ENCODE measurements at regions not wholly inside any gene's neighbourhood (a gene's known extent, or its start where the extent isn't known, plus 50 kb on each side); places are given as distances from the start of the nearest gene placed in this dataset.

DNA sequence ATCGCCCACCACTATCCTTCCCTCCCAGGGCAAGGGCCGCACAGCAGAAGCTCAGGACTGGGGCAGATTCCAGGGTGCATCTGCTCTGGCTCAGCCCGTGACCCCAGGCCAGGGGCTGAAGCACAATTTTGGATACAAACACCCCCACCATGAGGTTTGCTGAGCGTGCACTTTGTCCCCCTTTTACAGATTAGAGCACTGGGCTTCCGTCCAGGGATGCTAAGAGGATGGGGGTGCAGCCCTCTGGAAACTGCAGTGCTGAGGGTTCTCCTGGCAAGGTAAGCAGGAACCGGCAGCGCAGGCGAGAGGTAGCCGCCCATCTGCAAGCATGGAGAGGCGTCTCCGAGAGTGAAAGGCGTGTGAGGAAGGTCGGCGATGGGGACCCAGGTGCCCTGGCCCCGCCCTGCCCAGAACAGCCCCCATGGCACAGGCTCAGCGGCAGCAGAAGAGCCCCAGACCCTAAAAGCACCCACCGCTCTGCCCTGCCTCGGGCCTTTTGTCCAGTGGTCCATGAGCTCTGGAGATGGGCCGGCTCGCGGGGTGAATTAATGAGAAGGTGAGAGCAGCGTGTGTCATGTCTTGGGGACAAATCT lies 54.5 kb upstream of the OLFM1 start:
- Mint-ChIP-seq H3K9me3 (no peaks in the 10 kb centered on the region), H3K27ac (no peak overlapping the region), H3K4me3 (no peak overlapping the region), H3K4me1 (no peaks in the 10 kb centered on the region), H3K36me3 (no peaks in the 10 kb centered on the region), H3K27me3 (peaks cover 0 to 4% of the 10 kb centered on the region in 2 donors)
- Histone ChIP-seq H3K36me3 (ENCODE audit: insufficient read depth, low read length) (no peaks in the 10 kb centered on the region), H3K4me3 (ENCODE audit: low read length) (no peak overlapping the region), H3K27me3 (ENCODE audit: insufficient read depth, low read length, poor library complexity, severe bottlenecking) (no peaks in the 10 kb centered on the region), H3K9me3 (ENCODE audit: low read length) (no peaks in the 10 kb centered on the region), H3K27ac (ENCODE audit: low read depth, low read length) (no peak overlapping the region), H3K4me1 (ENCODE audit: insufficient read depth, low read length) (no peaks in the 10 kb centered on the region)
- POLR2A ChIA-PET = no interaction called here
- CTCF ChIA-PET = no interaction called here
- DNase-seq = no peak

DNA sequence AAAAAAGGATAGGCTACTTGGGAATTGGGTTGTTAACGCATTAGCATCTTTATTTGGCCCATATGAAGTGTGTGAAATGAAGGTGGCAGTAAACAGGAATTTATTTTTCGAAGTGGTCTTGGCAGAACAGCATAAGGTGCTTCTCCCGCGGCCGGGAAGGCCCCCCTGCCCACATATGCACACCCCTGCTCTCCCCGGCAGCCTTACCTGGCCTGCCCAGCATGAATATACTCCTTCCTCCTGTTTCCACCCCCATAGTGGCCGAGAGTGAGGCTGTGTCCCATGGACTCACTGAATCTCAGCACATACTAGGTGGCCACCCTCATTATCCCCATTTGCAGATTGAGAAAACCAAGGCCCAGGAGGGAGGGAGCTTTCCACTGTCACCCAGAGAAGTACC lies 54.0 kb upstream of the OLFM1 start:
- no peaks in the 10 kb centered on the region for H3K4me1 ChIP-seq (ENCODE audit: insufficient read depth, low read length)
- ChIA-PET CTCF (no interaction called here), POLR2A (no interaction called here)
- no peak overlapping the region for H3K27ac Mint-ChIP-seq
- no peaks in the 10 kb centered on the region for H3K36me3 ChIP-seq (ENCODE audit: insufficient read depth, low read length)
- H3K36me3 Mint-ChIP-seq = no peaks in the 10 kb centered on the region
- H3K4me3 Mint-ChIP-seq = no peak overlapping the region
- H3K4me1 Mint-ChIP-seq = no peaks in the 10 kb centered on the region
- H3K27me3 Mint-ChIP-seq = peaks cover 0 to 4% of the 10 kb centered on the region in 2 donors
- no peak overlapping the region for H3K4me3 ChIP-seq (ENCODE audit: low read length)
- H3K27me3 ChIP-seq (ENCODE audit: insufficient read depth, low read length, poor library complexity, severe bottlenecking) = no peaks in the 10 kb centered on the region
- no peak overlapping the region for H3K27ac ChIP-seq (ENCODE audit: low read depth, low read length)
- H3K9me3 ChIP-seq (ENCODE audit: low read length) = no peaks in the 10 kb centered on the region
- H3K9me3 Mint-ChIP-seq = no peaks in the 10 kb centered on the region
- DNase-seq = no peak

DNA sequence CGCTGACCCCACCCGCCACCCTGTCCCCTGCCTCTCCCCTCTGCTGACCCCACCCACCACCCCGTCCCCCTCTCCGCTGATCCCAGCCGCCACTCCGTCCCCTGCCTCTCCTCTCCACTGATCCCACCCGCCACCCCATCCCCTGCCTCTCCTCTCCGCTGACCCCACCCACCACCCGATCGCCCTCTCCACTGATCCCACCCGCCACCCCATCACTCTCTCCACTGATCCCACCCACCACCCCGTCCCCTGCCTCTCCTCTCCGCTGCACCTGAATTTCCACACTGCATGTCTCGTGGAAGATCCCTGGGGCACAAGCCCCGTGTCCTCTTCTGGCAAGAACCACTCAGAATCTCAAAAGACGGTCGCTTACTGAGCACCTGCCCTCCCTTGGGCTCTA lies 53.4 kb upstream of the OLFM1 start:
- no peak overlapping the region for H3K27ac ChIP-seq (ENCODE audit: low read depth, low read length)
- no peaks in the 10 kb centered on the region for H3K4me1 Mint-ChIP-seq
- H3K9me3 Mint-ChIP-seq = no peaks in the 10 kb centered on the region
- ChIA-PET POLR2A (no interaction called here), CTCF (no interaction called here)
- H3K36me3 Mint-ChIP-seq = no peaks in the 10 kb centered on the region
- no peak overlapping the region for H3K27ac Mint-ChIP-seq
- no peak overlapping the region for H3K4me3 ChIP-seq (ENCODE audit: low read length)
- H3K4me3 Mint-ChIP-seq = no peak overlapping the region
- no peaks in the 10 kb centered on the region for H3K36me3 ChIP-seq (ENCODE audit: insufficient read depth, low read length)
- H3K4me1 ChIP-seq (ENCODE audit: insufficient read depth, low read length) = no peaks in the 10 kb centered on the region
- no peaks in the 10 kb centered on the region for H3K27me3 ChIP-seq (ENCODE audit: insufficient read depth, low read length, poor library complexity, severe bottlenecking)
- no peaks in the 10 kb centered on the region for H3K9me3 ChIP-seq (ENCODE audit: low read length)
- H3K27me3 Mint-ChIP-seq = peaks cover 0 to 4% of the 10 kb centered on the region in 2 donors
- DNase-seq = no peak

- Mint-ChIP-seq H3K4me3 (no peak overlapping the region), H3K27me3 (peaks cover 0 to 4% of the 10 kb centered on the region in 2 donors), H3K9me3 (no peaks in the 10 kb centered on the region), H3K27ac (no peak overlapping the region), H3K36me3 (no peaks in the 10 kb centered on the region), H3K4me1 (no peaks in the 10 kb centered on the region)
- Histone ChIP-seq H3K4me1 (ENCODE audit: insufficient read depth, low read length) (no peaks in the 10 kb centered on the region), H3K9me3 (ENCODE audit: low read length) (no peaks in the 10 kb centered on the region), H3K27me3 (ENCODE audit: insufficient read depth, low read length, poor library complexity, severe bottlenecking) (no peaks in the 10 kb centered on the region), H3K27ac (ENCODE audit: low read depth, low read length) (no peak overlapping the region), H3K36me3 (ENCODE audit: insufficient read depth, low read length) (no peaks in the 10 kb centered on the region), H3K4me3 (ENCODE audit: low read length) (no peak overlapping the region)
- DNase-seq = no peak
- POLR2A ChIA-PET = no interaction called here
- CTCF ChIA-PET = no interaction called here
Observed at GRCh38 chr9:135035781-135036760, 51.4 kb upstream of the OLFM1 start.

GRCh38 chr9:135036861-135037465 lies 50.5 kb upstream of the OLFM1 start:
- Mint-ChIP-seq H3K4me1 (no peaks in the 10 kb centered on the region), H3K36me3 (no peaks in the 10 kb centered on the region), H3K9me3 (no peaks in the 10 kb centered on the region), H3K27me3 (peaks cover 2 to 4% of the 10 kb centered on the region in 2 donors), H3K27ac (no peak overlapping the region), H3K4me3 (no peak overlapping the region)
- H3K4me3 ChIP-seq (ENCODE audit: low read length) = no peak overlapping the region
- H3K27ac ChIP-seq (ENCODE audit: low read depth, low read length) = no peak overlapping the region
- no peaks in the 10 kb centered on the region for H3K27me3 ChIP-seq (ENCODE audit: insufficient read depth, low read length, poor library complexity, severe bottlenecking)
- no peaks in the 10 kb centered on the region for H3K9me3 ChIP-seq (ENCODE audit: low read length)
- no peaks in the 10 kb centered on the region for H3K4me1 ChIP-seq (ENCODE audit: insufficient read depth, low read length)
- CTCF ChIA-PET = no interaction called here
- POLR2A ChIA-PET = no interaction called here
- no peak for DNase-seq
- H3K36me3 ChIP-seq (ENCODE audit: insufficient read depth, low read length) = no peaks in the 10 kb centered on the region

- H3K36me3 Mint-ChIP-seq = no peaks in the 10 kb centered on the region
- POLR2A ChIA-PET = interaction anchor here (0.6 kb wide), 1 partner anchor 34 kb away, joined by 3 read pairs; no protein-coding TSS in a partner anchor
- H3K27me3 Mint-ChIP-seq = peaks cover 4% of the 10 kb centered on the region in 2 donors
- no peaks in the 10 kb centered on the region for H3K4me1 Mint-ChIP-seq
- no peaks in the 10 kb centered on the region for H3K36me3 ChIP-seq (ENCODE audit: insufficient read depth, low read length)
- DNase-seq = no peak
- H3K27ac Mint-ChIP-seq = no peak overlapping the region
- no peak overlapping the region for H3K4me3 Mint-ChIP-seq
- no peak overlapping the region for H3K4me3 ChIP-seq (ENCODE audit: low read length)
- H3K27ac ChIP-seq (ENCODE audit: low read depth, low read length) = no peak overlapping the region
- no peaks in the 10 kb centered on the region for H3K9me3 Mint-ChIP-seq
- no peaks in the 10 kb centered on the region for H3K4me1 ChIP-seq (ENCODE audit: insufficient read depth, low read length)
- CTCF ChIA-PET = no interaction called here
- H3K27me3 ChIP-seq (ENCODE audit: insufficient read depth, low read length, poor library complexity, severe bottlenecking) = no peaks in the 10 kb centered on the region
- H3K9me3 ChIP-seq (ENCODE audit: low read length) = no peaks in the 10 kb centered on the region
Observed at GRCh38 chr9:135037521-135038250, 49.8 kb upstream of the OLFM1 start.
